ENCODE measurements at regions not wholly inside any gene's neighbourhood (a gene's known extent, or its start where the extent isn't known, plus 50 kb on each side); places are given as distances from the start of the nearest gene placed in this dataset.

DNA sequence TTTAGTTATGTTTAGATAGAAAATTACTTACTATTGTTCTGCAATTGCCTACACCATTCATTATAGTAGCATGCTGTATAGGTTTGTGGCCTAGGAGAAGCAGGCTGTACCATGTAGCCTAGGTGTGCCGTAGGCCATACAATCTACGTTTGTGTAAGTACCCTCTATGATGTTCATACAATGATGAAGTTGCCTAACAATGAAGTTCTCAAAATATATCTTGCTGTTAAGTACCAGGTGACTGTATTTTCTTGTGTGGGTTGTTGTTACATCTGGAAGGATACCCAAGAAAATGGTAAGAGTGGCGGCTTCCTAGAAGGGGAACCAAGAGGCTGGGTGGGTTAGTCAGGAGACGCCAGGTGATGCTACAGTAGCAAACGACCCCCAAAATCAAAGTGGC is 88.3 kb upstream of the FOXF1 start:
- H3K4me1 Mint-ChIP-seq (ENCODE audit: low read depth, unreplicated experiment) = no peaks in the 10 kb centered on the region
- no peak overlapping the region for H3K4me3 Mint-ChIP-seq (ENCODE audit: unreplicated experiment)
- no peaks in the 10 kb centered on the region for H3K36me3 Mint-ChIP-seq (ENCODE audit: unreplicated experiment)
- no peaks in the 10 kb centered on the region for H3K27me3 Mint-ChIP-seq (ENCODE audit: unreplicated experiment)
- peaks cover 2% of the 10 kb centered on the region for H3K9me3 Mint-ChIP-seq (ENCODE audit: unreplicated experiment)
- TF ChIP-seq, protein P1, sequence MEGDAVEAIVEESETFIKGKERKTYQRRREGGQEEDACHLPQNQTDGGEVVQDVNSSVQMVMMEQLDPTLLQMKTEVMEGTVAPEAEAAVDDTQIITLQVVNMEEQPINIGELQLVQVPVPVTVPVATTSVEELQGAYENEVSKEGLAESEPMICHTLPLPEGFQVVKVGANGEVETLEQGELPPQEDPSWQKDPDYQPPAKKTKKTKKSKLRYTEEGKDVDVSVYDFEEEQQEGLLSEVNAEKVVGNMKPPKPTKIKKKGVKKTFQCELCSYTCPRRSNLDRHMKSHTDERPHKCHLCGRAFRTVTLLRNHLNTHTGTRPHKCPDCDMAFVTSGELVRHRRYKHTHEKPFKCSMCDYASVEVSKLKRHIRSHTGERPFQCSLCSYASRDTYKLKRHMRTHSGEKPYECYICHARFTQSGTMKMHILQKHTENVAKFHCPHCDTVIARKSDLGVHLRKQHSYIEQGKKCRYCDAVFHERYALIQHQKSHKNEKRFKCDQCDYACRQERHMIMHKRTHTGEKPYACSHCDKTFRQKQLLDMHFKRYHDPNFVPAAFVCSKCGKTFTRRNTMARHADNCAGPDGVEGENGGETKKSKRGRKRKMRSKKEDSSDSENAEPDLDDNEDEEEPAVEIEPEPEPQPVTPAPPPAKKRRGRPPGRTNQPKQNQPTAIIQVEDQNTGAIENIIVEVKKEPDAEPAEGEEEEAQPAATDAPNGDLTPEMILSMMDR (IDR thresholded peaks at IDR 0.05; ENCODE audit: partially characterized antibody, unreplicated experiment) = no peak
- no peak for DNase-seq
- H3K27ac Mint-ChIP-seq (ENCODE audit: unreplicated experiment) = no peak overlapping the region

GRCh38 chr16:86424398-86424797 is 85.9 kb upstream of the FOXF1 start:
- TF ChIP-seq, protein P1 (IDR thresholded peaks at IDR 0.05; ENCODE audit: partially characterized antibody, unreplicated experiment) = no peak
- Mint-ChIP-seq H3K27me3 (ENCODE audit: unreplicated experiment) (no peaks in the 10 kb centered on the region), H3K9me3 (ENCODE audit: unreplicated experiment) (peaks cover 2% of the 10 kb centered on the region), H3K4me1 (ENCODE audit: low read depth, unreplicated experiment) (no peaks in the 10 kb centered on the region), H3K27ac (ENCODE audit: unreplicated experiment) (no peak overlapping the region), H3K4me3 (ENCODE audit: unreplicated experiment) (no peak overlapping the region), H3K36me3 (ENCODE audit: unreplicated experiment) (peaks cover 4% of the 10 kb centered on the region)
- DNase-seq = no peak

- Mint-ChIP-seq H3K27me3 (ENCODE audit: unreplicated experiment) (no peaks in the 10 kb centered on the region), H3K4me1 (ENCODE audit: low read depth, unreplicated experiment) (no peaks in the 10 kb centered on the region), H3K4me3 (ENCODE audit: unreplicated experiment) (no peak overlapping the region), H3K27ac (ENCODE audit: unreplicated experiment) (no peak overlapping the region), H3K36me3 (ENCODE audit: unreplicated experiment) (peaks cover 4% of the 10 kb centered on the region), H3K9me3 (ENCODE audit: unreplicated experiment) (peaks cover 2% of the 10 kb centered on the region)
- TF ChIP-seq, protein P1 (IDR thresholded peaks at IDR 0.05; ENCODE audit: partially characterized antibody, unreplicated experiment) = no peak
- no peak for DNase-seq
Observed at GRCh38 chr16:86424985-86425384, 85.3 kb upstream of the FOXF1 start.

DNA sequence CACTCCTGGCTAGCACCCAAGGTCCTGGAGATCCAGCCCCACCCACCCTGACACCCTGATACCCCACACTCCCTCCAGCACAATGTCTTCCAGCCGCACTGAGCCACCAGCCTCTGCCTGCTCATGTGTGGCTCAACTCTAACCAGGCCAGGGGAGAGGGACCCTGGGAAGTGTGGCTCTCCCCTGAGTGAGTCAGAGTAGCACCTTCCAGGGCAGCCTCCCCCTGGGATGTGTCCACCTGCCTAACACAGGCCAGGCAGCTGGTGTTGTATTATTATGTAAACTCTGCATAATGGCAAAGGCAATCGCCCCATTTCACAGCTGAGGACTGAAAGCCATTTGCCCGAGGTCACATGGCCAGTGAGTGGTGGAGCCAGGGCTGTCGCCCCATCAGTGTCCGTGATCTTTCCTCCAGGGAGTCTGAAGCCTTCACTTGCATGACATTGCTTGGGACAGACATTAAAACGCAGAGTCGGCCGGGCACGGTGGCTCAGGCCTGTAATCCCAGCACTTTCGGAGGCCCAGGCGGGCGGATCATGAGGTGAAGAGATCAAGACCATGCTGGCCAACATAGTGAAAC is 84.2 kb upstream of the FOXF1 start:
- Mint-ChIP-seq H3K27ac (ENCODE audit: unreplicated experiment) (no peak overlapping the region), H3K4me1 (ENCODE audit: low read depth, unreplicated experiment) (no peaks in the 10 kb centered on the region), H3K9me3 (ENCODE audit: unreplicated experiment) (peaks cover 2% of the 10 kb centered on the region), H3K36me3 (ENCODE audit: unreplicated experiment) (peaks cover 4% of the 10 kb centered on the region), H3K27me3 (ENCODE audit: unreplicated experiment) (no peaks in the 10 kb centered on the region), H3K4me3 (ENCODE audit: unreplicated experiment) (no peak overlapping the region)
- no peak for DNase-seq
- TF ChIP-seq, protein P1 (IDR thresholded peaks at IDR 0.05; ENCODE audit: partially characterized antibody, unreplicated experiment) = no peak

GRCh38 chr16:86427433-86427851 is 82.9 kb upstream of the FOXF1 start:
- peaks cover 4% of the 10 kb centered on the region for H3K36me3 Mint-ChIP-seq (ENCODE audit: unreplicated experiment)
- TF ChIP-seq, protein P1 (IDR thresholded peaks at IDR 0.05; ENCODE audit: partially characterized antibody, unreplicated experiment) = no peak
- H3K4me1 Mint-ChIP-seq (ENCODE audit: low read depth, unreplicated experiment) = no peaks in the 10 kb centered on the region
- DNase-seq = no peak
- peaks cover 2% of the 10 kb centered on the region for H3K27me3 Mint-ChIP-seq (ENCODE audit: unreplicated experiment)
- H3K4me3 Mint-ChIP-seq (ENCODE audit: unreplicated experiment) = no peak overlapping the region
- peaks cover 2% of the 10 kb centered on the region for H3K9me3 Mint-ChIP-seq (ENCODE audit: unreplicated experiment)
- no peak overlapping the region for H3K27ac Mint-ChIP-seq (ENCODE audit: unreplicated experiment)

All from glutamatergic neuron (in vitro differentiated cells).